Renal cortex interstitium (tissue), 11 donors: ENCODE measurements at regions not wholly inside any gene's neighbourhood (a gene's known extent, or its start where the extent isn't known, plus 50 kb on each side); places are given as distances from the start of the nearest gene placed in this dataset.

Experiments used
- DNase-seq, 11 donors: peaks; one replicate each; pipeline ENCODE4 v3.0.0-alpha.2; 2013; ENCODE audit warnings: low read depth in 9 of 11, low spot score in 4 of 11; ENCODE audit errors: extremely low read depth in 1 of 11

DNA sequence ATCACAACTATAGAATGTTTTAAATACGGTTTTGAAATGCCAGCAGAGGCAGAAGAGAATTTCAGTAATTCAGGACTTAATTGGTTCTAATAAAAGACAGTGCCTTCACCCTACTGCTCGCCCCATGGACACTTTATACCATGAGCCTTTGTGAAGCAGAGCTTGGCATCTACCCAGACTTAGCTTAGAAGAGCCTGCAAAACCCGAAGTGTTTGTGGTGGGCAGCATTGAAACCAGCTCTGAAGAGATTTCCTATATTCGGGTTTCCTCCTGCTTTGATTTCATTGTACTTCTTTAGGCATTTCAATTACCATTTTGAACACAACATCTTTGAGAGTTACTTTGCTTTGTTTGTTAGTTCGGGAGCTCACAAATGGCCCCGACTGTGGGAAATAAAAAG is 185.1 kb upstream of the MTNR1B start:
- DNase-seq: no peak

DNA sequence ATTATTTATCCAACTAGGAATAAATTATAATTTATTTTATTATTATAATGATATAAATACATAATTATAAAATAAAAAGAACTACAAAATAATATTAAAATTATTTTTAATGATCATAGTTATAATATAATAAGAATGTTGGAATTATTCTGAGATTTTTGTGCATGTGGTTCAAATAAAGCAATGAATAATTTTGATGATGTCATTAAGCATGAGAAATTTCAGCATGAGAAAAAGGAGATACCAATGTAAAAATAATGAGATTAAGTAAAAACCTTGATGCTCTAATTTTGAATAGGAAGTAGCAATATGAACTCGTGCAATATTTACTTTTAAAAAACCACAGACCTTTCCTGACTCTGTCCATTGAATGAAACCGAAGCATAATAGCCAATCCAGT is 181.8 kb upstream of the MTNR1B start:
- DNase-seq: no peak

DNA sequence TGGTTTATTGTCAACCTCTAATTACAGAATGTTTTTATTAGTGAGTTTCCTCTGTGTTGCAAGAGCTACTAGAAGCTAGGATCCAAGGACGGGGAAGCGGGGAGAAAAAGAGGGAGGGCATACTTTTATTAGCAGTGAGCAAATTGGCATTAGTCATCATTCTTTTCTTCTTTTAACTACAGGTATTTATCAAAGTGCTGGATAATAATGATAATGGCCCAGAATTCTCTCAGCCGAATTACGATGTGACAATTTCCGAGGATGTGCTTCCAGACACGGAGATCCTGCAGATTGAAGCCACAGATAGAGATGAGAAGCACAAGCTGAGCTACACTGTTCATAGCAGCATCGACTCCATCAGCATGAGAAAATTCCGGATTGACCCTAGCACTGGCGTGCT is 179.7 kb upstream of the MTNR1B start:
- no peak for DNase-seq

DNA sequence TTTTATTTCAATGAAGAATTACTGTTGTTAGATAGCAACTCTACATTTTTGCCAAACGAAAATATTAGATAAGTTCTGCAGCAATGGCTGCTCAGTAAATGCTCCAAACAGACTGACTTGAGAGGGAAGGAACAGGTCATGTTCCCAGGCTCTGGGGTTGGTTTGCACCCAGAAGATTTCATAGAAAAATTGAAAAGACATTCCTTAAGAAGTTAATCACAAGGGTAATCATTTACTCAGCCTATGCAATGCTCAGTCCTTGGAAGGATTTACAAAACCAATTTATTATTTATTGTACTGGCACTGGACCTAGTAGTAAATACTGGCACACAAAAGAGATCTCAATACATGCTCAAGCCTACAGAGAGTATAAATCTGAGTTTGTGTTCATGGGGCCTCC is 179.1 kb upstream of the MTNR1B start:
- DNase-seq: no peak

DNA sequence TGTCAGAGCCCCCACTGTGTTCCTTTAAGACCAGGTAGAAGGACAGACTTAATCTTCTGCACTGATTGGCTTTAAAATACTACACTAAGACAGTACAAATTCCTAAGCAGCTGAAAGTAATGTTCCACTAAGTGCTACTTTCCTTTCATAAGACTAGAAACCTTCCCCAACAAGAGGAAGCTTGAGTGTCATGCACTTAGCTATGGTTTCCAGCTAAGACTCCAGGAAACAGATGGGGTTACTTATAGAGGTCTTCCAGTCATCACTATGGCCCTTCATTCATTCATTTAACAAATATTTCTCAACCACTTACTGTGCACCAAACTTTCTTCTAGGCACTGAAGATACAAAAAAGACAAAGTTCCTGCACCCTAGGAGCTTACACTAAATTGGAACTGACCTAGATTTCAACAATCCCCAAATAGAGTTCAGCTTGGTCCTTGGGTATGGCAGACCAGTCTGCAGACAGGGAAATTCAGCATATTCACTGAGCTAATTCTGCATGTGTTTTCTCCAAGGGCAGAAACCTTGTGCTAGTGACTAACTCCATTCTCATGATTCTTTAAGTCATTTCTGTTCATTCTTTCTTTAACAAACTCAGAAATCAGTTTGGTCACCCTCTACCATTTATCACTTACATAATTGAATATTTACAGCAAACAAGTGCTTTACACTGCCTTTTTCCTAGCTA is 178.4 kb upstream of the MTNR1B start:
- no peak for DNase-seq

DNA sequence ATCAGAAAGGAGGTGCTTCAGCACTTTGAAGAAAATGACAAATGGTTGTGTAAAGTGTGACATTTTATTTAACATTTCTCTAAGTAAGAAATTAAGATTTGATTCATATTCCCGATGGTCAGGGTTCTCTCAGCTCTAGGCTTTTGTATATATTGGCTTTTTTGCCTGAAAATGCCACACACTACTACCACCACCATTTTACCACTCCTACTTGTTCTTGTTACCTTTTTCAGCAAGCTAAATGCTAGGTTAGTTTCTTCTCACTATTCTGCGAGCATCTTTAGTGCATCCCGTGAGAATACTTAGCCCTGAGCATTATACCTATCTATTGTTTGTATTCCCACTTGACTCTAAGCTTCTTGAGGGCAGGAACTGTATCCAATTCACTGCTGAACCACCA is 177.6 kb upstream of the MTNR1B start:
- DNase-seq: no peak

DNA sequence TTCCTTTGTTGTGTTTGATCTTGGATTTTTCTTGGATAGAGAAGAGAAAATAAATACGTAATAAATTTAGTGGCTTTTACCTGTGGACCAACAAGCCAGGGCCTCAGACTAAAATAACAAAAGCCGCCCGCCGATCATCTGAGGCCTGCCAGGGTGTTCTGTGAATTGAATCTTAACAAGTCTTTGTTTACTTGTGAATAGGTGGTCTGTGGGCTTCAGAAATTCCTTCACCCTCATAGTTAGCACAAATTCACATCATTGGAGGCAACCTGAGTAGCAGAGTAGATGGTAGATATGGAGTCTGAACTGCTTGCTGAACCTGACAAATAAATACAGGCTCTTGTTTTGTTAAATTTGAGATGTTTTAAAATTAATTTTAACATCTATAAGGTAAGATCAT is 176.3 kb upstream of the MTNR1B start:
- DNase-seq: no peak

DNA sequence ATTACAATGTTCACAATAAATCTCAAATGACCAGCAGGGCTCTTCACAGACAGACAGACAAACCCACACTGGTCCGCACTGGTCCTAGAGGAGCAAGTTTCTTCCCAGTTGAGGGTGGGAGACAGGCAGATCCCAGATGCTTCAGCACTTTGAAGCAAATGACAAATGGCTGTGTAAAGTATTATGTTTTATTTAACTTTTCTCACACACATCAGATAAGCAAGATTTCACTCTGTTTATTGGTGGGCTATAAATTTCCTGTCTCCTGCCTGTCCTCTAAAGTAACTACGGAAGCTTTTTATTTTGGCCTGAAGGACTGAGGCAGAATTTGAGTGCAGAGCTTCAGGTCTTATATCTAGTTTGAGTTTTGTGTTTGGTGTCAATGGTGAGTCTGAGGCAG is 174.7 kb upstream of the MTNR1B start:
- DNase-seq: peak in 3 of 11 donors; percentile 9 to 28 (median 14)

DNA sequence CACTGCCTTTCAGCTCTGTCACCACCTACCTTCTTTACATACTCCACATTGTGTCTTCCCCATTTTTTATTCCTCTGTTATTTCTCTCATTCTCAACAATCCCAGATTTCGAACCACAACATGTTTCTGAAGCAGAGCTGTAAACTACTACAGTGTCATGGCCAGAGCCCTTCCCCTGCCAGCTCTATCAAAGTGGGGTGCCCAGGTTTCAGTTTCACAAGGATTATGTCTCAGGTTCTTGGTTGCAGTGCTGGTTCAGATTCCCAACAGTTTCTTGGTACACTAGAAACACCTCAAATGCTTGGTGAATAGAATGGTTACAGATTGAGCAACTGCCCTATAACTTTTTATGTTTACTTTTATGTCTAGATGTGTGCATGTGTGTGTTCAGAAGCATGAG is 172.7 kb upstream of the MTNR1B start:
- no peak for DNase-seq

DNA sequence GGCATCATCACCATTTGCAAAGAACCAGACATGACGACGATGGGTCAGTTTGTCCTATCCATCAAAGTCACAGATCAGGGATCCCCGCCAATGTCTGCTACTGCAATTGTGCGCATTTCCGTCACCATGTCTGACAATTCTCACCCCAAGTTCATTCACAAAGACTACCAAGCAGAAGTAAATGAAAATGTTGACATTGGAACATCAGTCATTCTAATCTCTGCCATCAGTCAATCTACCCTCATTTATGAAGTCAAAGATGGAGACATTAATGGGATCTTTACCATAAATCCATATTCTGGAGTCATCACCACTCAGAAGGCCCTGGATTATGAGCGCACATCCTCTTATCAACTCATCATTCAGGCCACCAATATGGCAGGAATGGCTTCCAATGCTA is 171.6 kb upstream of the MTNR1B start:
- no peak for DNase-seq

DNA sequence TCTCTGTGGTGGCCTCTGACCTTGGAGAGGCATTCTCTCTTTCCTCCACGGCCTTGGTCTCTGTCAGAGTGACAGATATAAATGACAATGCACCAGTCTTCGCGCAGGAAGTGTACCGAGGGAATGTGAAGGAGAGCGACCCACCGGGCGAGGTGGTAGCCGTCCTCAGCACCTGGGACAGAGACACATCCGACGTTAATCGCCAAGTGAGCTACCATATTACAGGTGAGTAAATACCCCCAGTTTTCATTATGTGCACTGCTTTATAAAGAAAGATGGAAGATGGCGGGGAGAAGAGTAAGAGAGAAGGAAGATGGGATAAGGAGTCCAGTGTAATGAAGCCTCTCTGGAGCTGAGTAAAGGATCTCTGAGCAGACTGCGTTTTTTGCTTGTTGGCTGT is 167.8 kb upstream of the MTNR1B start:
- DNase-seq: no peak

DNA sequence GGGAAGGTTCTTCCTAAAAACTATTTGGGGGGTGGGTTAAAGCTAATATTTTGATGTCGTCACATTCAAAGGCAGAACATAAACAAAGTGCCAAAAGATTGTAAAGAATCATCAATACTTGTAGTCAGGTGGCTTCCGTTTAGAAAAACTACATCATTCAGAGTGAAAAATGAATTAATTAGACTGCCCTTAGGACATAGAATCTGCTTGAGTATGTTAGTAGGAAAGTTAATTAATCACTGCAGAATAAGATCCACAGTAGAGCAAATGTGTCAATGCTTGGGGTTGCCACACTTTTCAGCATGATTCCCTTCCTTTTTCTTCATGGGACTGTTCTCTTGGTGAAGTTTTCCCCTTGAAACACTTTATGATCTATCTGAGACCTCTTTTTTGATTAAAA is 166.8 kb upstream of the MTNR1B start:
- no peak for DNase-seq

DNA sequence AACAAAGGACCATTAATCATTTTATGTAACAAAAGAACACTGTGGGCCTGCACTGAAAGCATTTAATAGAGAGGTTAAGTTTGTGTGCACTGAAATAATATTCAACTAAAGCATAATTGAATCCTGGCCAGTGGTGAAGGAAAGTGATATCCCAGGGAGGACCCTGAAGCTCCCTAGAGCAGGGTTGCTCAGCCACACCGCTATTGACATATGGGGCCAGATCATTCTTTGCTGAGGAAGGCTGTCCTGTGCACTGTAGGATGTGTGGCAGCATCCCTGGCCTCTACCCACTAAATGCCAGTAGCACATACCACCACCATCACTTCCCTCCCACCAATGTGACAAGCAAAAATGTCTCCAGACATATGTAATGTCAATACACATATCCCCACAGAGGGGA is 166.1 kb upstream of the MTNR1B start:
- DNase-seq: no peak

DNA sequence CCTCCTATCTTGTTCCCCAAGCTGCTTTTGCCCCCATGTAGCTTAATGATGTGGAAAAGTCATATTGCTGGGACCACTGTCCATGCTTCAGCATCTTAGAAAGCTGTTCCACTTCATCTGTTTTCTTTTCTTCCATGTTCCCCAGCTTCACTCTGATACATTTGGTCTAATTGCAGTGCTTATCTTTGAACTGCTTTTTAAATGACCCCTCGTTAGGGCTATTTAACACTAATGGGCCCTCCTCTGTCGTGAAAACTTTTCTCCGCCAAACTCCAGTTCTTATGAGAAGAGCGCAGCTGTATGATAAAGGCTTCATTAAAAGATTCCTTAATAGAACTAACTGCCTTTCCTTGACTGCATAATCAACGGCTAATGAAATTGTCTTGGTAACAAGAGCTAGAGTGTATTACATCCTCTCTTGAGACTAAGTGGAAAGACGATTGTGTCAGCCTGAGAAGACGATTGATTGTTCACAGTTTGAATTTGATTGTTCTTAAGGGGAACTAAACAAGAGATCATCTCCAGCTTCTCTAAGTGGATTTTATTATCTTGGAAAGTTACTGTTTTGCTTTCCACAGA is 165.0 kb upstream of the MTNR1B start:
- no peak for DNase-seq

DNA sequence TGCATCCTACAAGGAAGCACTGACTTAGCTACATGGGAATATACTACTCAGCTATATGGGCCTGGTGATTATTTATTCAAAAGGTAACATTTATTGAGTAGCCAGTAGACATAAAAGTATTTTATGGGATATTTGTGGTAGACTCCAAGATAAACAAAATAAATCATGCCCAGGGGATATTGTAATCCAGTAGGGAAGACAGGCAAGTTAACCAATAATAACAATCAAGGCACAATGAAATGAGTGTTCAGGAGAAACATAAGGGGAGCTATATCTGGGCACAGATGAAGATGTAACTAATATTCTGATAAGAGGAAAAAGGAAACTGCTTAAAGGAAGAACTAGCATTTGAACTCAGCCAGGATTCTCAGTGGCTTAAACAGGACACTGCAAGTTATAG is 161.4 kb upstream of the MTNR1B start:
- DNase-seq: no peak

DNA sequence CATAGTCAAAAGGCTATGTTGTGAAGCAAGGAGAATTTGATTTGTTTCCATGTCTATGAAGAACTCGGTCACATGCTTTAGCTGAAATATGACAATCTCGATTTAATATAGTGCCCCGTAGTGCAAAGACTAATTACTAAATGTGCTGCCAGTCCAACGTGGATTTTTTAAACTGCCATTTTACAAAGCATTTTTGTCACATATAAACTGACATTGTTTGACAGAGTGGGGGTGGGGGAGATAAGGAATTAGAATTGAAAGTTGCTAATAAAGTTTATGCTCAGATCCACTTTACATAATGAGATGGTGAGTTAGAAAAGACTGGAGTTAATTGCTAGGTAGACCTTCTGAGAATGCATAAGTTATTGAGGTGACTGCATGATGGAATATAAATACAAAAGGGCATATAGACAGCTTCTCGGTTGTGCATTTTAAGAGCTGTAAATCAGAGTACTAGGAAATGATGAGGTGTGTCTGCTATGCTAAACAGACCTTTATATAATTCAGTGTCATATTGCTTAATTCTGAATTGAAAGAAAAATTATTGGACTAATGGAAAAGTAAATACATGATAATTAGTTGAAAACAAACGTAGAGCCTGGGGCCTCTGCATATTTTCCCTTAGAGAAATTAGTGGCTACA is 158.9 kb upstream of the MTNR1B start:
- DNase-seq: no peak

DNA sequence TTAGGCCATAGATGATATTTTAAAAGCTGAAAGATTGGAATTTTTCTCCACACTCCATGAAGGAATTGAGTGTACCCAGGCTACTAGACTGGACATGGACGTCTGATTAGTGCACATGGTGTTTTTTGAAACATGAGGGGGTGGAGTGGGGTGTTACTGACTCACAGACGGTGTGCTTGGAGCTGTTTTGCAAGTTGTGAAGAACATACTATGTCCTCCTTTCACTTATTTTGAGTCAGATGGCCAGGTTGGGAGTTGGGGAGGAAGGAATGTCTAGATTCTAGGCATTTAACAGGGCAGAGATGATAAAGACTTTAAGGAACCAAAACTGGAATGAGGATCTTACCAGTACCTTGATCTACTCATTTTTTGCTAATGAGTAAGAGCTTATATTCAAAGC is 158.1 kb upstream of the MTNR1B start:
- no peak for DNase-seq

DNA sequence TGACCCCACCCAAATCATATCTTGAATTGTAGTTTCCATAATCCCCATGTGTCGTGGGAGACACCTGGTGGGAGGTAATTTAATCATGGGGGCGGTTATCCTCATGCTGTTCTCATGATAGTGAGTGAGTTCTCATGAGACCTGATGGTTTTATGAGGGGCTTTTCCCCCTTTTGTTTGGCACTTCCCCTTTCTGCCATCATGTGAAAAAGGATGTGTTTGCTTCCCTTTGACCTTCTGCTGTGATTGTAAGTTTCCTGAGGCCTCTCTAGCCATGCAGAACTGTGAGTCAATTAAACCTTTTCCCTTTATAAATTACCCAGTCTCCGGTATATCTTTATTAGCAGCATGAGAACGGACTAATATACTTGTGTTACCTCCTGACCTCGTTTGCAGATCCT is 156.6 kb upstream of the MTNR1B start:
- no peak for DNase-seq

DNA sequence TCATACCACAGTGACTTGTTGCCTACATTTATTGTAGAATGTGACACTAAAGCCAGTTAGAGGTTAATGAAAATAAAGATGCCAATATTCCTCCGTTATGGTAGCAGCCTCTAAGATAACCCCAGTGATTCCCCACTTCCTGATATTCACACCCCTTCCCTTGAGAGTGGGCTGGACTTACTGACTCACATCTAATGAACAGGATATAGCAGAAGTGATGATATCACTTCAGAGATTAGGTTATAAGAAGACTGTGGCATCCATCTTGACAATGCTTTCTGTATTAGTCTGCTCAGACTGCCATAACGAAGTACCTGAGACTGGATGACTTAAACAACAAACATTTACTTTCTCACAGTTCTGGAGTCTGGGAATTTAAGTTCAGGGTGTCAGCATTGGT is 149.6 kb upstream of the MTNR1B start:
- DNase-seq: no peak

DNA sequence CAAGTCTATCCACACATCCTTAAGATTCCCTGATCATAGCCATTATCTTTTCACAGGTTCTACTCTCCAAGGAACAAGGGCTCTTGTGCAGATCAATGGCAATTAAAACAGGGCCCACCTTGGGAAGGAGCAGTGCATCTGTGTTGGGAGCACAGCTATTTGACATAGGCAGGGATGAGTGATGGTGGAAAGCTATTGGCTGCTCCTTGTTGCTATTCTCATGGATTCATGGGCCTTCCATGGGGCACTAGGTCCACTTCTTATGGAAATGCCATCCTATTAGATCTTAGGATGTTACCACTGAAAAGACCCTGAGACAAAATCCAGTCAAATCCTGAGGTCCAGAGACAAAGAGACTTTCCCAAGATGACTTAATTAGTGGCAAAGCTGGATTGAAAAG is 148.6 kb upstream of the MTNR1B start:
- DNase-seq: no peak

DNA sequence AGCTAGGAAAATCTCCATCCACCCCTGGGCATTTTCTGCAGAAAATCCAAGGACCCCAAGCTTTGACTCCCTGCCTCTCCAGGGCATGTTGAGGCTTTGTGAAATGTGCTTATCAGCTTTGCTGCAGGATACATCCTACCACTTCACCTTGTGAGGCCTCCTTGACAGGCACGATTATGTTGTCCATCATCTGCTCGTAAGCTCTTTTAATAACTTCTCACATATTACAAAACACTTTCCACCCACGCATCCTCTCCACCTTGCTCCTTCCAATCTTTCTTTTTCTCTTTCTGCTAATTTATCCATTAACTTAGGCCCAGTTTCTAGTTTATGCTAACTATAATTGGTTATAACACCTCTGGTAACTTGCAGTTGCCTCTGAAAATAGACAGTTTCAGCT is 147.0 kb upstream of the MTNR1B start:
- no peak for DNase-seq
